Fibroblast of lung (primary cell): ENCODE measurements at regions not wholly inside any gene's neighbourhood (a gene's known extent, or its start where the extent isn't known, plus 50 kb on each side); places are given as distances from the start of the nearest gene placed in this dataset.

Source experiments
- CTCF ChIP-seq, 2 donors: IDR thresholded peaks in 1 of 2; conservative IDR thresholded peaks in 1 of 2; 1 replicate in 1 of 2; 2 replicates in 1 of 2; pipeline ENCODE4 v1.5.1; 2011 to 2012; ENCODE audit warnings: low read length in 2 of 2, control low read depth in 1 of 2, inconsistent platforms in 1 of 2, low read depth in 1 of 2, mild to moderate bottlenecking in 1 of 2
- EZH2 ChIP-seq: IDR thresholded peaks from 2 replicates; pipeline ENCODE4 v1.5.1; 2012; ENCODE audit warnings: low read length, control low read depth, mild to moderate bottlenecking; ENCODE audit errors: missing control alignments

- no peak for TF ChIP-seq CTCF (conservative IDR thresholded peaks at IDR 0.05 in 1 of 2, IDR thresholded peaks at IDR 0.05 in 1 of 2; ENCODE audit: low read depth in 1 of 2, low read length in 2 of 2)
- TF ChIP-seq EZH2, result no peak
Observed at GRCh38 chr11:122398167-122398566, 257.4 kb upstream of the UBASH3B start.
